ENCODE measurements at regions not wholly inside any gene's neighbourhood (a gene's known extent, or its start where the extent isn't known, plus 50 kb on each side); places are given as distances from the start of the nearest gene placed in this dataset.
A peak's percentile ranks its signal among the peaks of the same experiment; 100 is the strongest.

DNA sequence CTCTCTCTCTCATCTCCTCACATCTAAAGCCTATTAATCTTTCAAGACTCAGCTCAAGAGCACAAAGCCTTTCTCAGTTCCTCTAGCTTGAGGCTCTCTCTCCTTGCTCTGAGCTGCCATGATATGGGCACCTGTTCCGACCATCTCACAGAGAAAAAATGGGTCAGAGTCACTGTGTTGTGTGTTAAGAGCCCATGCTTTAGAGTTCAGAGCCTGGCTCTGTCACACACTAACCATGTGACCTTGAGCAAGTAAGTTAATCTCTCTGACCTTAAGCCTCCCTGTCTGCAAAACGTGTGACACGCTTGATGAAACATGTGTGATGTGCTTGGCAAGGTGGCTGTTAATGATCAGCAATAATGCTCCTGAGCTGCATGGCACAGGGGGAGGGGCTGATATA is 245.2 kb downstream of the DLEU7 start:
- no peak overlapping the region for H3K27ac Mint-ChIP-seq
- H3K9me3 Mint-ChIP-seq, result no peaks in the 10 kb centered on the region
- H3K4me3 Mint-ChIP-seq, result no peak overlapping the region
- DNase-seq (no peak), ATAC-seq (replicated peaks) (no peak)
- H3K27me3 Mint-ChIP-seq, result no peaks in the 10 kb centered on the region
- no peaks in the 10 kb centered on the region for H3K36me3 Mint-ChIP-seq (ENCODE audit: insufficient read depth)
- peaks cover 6 to 11% of the 10 kb centered on the region in 2 donors for H3K4me1 Mint-ChIP-seq (ENCODE audit: low read depth in 2 of 2)

DNA sequence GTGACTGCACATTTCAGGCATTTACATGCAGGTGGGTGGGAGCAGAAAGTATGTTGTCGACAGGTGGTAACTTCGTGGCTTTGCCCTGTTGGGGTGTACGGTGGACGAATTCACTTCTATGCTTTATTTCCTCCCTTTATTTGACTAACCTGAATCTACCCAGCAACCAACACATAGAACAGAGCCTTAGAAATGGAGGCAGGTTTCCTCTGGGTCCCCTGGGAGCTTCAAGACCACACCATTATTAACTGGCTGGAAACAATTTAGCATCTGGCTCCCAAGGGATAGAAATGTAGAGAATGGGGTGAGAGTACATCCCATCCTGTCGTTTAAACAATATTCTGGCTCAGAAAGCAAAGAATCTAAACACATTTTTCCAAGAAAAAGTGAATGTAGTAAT is 244.4 kb downstream of the DLEU7 start:
- DNase-seq (no peak), ATAC-seq (replicated peaks) (no peak)
- no peak overlapping the region for H3K4me3 Mint-ChIP-seq
- H3K27ac Mint-ChIP-seq, result no peak overlapping the region
- no peaks in the 10 kb centered on the region for H3K27me3 Mint-ChIP-seq
- H3K9me3 Mint-ChIP-seq, result no peaks in the 10 kb centered on the region
- H3K4me1 Mint-ChIP-seq (ENCODE audit: low read depth in 2 of 2), result peaks cover 6 to 11% of the 10 kb centered on the region in 2 donors
- H3K36me3 Mint-ChIP-seq (ENCODE audit: insufficient read depth), result no peaks in the 10 kb centered on the region

DNA sequence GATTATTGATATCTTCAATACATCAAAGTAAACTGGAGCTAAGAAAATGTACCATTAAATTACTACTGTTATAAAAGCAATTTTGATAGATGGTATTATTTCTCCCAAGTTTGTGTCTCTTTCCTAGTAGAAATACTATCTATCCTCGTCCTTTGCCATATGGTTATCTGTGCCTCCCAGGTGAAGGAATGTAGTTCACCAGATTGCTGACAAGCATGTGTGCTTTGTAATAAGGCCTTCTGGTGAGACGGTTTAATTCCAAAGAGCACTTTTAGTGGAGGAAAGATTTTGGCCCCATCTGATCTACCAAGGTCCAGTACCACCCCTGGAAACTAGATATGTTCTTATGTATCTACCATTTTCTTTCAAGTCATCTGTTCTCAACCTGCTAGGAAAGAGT is 243.6 kb downstream of the DLEU7 start:
- Mint-ChIP-seq H3K36me3 (ENCODE audit: insufficient read depth) (no peaks in the 10 kb centered on the region), H3K4me3 (no peak overlapping the region), H3K9me3 (no peaks in the 10 kb centered on the region), H3K4me1 (ENCODE audit: low read depth in 2 of 2) (peaks cover 6 to 7% of the 10 kb centered on the region in 2 donors), H3K27me3 (no peaks in the 10 kb centered on the region), H3K27ac (no peak overlapping the region)
- ATAC-seq (replicated peaks) (no peak), DNase-seq (no peak)

DNA sequence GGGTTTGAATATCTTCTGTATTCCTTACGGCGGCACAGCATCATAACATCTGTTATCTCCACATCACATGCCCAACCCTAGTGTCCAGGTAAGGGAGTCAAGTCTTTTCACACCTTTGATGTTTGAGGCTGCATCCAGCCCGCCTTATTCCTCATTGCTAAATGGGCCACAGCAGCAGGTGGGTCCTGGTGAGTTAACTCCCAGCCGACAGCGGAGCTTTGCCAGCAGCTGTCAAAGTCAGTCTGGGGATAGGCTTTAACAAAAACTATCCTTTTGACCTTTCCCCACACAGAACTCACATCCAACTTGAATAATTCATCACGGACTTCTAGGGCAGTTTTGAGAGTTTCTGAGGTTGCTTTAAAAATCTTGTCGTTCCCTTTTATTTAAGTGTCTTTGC is 235.1 kb downstream of the DLEU7 start:
- DNase-seq, result no peak
- Mint-ChIP-seq H3K9me3 (no peaks in the 10 kb centered on the region), H3K27me3 (peaks cover 0 to 25% of the 10 kb centered on the region in 2 donors), H3K36me3 (ENCODE audit: insufficient read depth) (no peaks in the 10 kb centered on the region), H3K4me3 (no peak overlapping the region), H3K27ac (no peak overlapping the region), H3K4me1 (ENCODE audit: low read depth in 2 of 2) (peaks cover 0 to 3% of the 10 kb centered on the region in 2 donors)
- ATAC-seq (replicated peaks), result no peak

- H3K9me3 Mint-ChIP-seq, result no peaks in the 10 kb centered on the region
- no peak overlapping the region for H3K27ac Mint-ChIP-seq
- H3K4me1 Mint-ChIP-seq (ENCODE audit: low read depth in 2 of 2), result peaks cover 0 to 3% of the 10 kb centered on the region in 2 donors
- peaks cover 0 to 25% of the 10 kb centered on the region in 2 donors for H3K27me3 Mint-ChIP-seq
- H3K4me3 Mint-ChIP-seq, result no peak overlapping the region
- DNase-seq (no peak), ATAC-seq (replicated peaks) (no peak)
- H3K36me3 Mint-ChIP-seq (ENCODE audit: insufficient read depth), result no peaks in the 10 kb centered on the region
Measured at GRCh38 chr13:50609011-50609410, 234.5 kb downstream of the DLEU7 start.

DNA sequence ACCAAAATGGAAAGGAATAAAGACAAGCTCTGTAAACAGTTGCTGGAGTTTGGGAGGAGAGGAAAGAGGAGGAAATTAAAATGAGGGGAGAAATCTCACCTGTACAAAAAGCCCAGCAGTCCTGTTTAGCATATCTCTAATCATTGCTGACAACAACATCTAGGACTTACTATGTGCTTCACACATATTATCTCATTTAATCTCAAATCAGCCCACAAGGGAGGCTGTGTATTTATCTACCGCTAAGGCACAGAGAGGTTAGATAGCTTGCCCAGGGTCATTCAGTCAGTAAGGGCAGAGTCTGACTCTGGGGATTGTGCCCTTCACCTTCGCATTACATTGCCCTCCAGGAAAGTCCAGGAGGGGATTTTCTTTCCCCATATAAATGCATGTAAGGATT is 233.3 kb downstream of the DLEU7 start:
- ATAC-seq (replicated peaks) (no peak), DNase-seq (no peak)
- no peaks in the 10 kb centered on the region for H3K36me3 Mint-ChIP-seq (ENCODE audit: insufficient read depth)
- peaks cover 0 to 3% of the 10 kb centered on the region in 2 donors for H3K4me1 Mint-ChIP-seq (ENCODE audit: low read depth in 2 of 2)
- no peaks in the 10 kb centered on the region for H3K9me3 Mint-ChIP-seq
- H3K4me3 Mint-ChIP-seq, result no peak overlapping the region
- H3K27ac Mint-ChIP-seq, result no peak overlapping the region
- peaks cover 0 to 25% of the 10 kb centered on the region in 2 donors for H3K27me3 Mint-ChIP-seq

- Mint-ChIP-seq H3K9me3 (no peaks in the 10 kb centered on the region), H3K4me1 (ENCODE audit: low read depth in 2 of 2) (peaks cover 0 to 6% of the 10 kb centered on the region in 2 donors), H3K36me3 (ENCODE audit: insufficient read depth) (no peaks in the 10 kb centered on the region), H3K4me3 (no peak overlapping the region), H3K27ac (no peak overlapping the region), H3K27me3 (peaks cover 0 to 25% of the 10 kb centered on the region in 2 donors)
- DNase-seq, result no peak
- peak; percentile 22 for ATAC-seq (replicated peaks)
Measured at GRCh38 chr13:50611117-50611781, 232.2 kb downstream of the DLEU7 start.

- Mint-ChIP-seq H3K4me1 (ENCODE audit: low read depth in 2 of 2) (peaks cover 5 to 9% of the 10 kb centered on the region in 2 donors), H3K27me3 (peaks cover 0 to 25% of the 10 kb centered on the region in 2 donors), H3K4me3 (no peak overlapping the region), H3K27ac (no peak overlapping the region), H3K36me3 (ENCODE audit: insufficient read depth) (no peaks in the 10 kb centered on the region), H3K9me3 (no peaks in the 10 kb centered on the region)
- ATAC-seq (replicated peaks), result no peak
- no peak for DNase-seq
Measured at GRCh38 chr13:50612717-50613116, 230.8 kb downstream of the DLEU7 start.

GRCh38 chr13:50613356-50613831 is 230.1 kb downstream of the DLEU7 start:
- Mint-ChIP-seq H3K27ac (no peak overlapping the region), H3K27me3 (peaks cover 0 to 24% of the 10 kb centered on the region in 2 donors), H3K4me1 (ENCODE audit: low read depth in 2 of 2) (peaks cover 5 to 9% of the 10 kb centered on the region in 2 donors), H3K4me3 (no peak overlapping the region), H3K9me3 (no peaks in the 10 kb centered on the region), H3K36me3 (ENCODE audit: insufficient read depth) (no peaks in the 10 kb centered on the region)
- DNase-seq (no peak), ATAC-seq (replicated peaks) (no peak)

DNA sequence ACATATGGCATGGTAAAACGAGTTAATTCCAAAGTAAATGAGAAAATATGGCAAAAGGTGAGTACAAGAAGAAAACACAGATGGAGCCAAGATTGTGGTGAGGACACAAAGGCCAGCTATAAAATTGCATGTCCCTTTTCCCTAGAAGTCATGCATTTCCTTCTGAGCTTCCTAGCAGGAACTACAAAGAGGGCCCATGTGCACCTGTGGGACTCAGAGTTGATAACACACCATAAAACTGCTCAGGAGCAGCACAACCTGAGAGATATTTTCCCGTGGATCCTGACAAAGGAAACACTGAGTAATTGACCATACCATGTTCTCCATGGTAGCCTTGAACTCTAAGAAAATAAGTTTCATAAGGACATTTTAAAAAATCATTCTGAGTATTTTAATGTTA is 228.3 kb downstream of the DLEU7 start:
- DNase-seq (no peak), ATAC-seq (replicated peaks) (no peak)
- Mint-ChIP-seq H3K4me1 (ENCODE audit: low read depth in 2 of 2) (peaks cover 5 to 9% of the 10 kb centered on the region in 2 donors), H3K36me3 (ENCODE audit: insufficient read depth) (peaks cover 2% of the 10 kb centered on the region), H3K27me3 (peaks cover 0 to 9% of the 10 kb centered on the region in 2 donors), H3K9me3 (no peaks in the 10 kb centered on the region), H3K27ac (no peak overlapping the region), H3K4me3 (no peak overlapping the region)

GRCh38 chr13:50616101-50616500 is 227.4 kb downstream of the DLEU7 start:
- ATAC-seq (replicated peaks), result no peak
- Mint-ChIP-seq H3K9me3 (no peaks in the 10 kb centered on the region), H3K27ac (no peak overlapping the region), H3K27me3 (peaks cover 0 to 9% of the 10 kb centered on the region in 2 donors), H3K36me3 (ENCODE audit: insufficient read depth) (peaks cover 6% of the 10 kb centered on the region), H3K4me1 (ENCODE audit: low read depth in 2 of 2) (peaks cover 5 to 9% of the 10 kb centered on the region in 2 donors), H3K4me3 (no peak overlapping the region)
- DNase-seq, result no peak

DNA sequence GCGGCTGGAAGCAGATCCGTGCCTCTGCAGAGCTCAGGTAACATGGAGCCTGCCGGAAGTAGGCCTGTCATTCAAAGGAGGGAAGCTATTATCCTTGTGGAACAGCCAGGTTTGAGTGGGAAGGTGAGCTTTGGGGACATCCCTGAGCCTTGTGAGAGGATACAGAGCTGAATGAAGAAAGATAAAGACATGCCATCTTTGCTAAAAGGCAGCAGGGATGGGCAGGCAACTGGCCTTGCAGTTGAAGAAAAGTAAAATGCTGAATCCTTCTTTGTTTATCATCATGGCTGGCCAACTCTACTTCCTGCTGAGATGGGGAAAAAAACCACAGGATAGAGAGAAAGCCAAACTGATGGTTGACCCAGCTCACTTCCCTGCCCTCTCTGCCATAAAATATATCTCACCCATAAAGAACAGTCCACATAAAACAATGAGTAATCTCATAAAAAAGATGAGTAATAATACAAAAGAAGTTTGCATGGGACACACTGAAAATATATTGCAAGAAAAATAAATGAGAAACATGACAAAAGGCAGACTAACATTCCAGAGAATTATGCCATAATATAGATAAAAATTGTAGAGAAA is 226.3 kb downstream of the DLEU7 start:
- Mint-ChIP-seq H3K36me3 (ENCODE audit: insufficient read depth) (peaks cover 6% of the 10 kb centered on the region), H3K27me3 (peaks cover 0 to 7% of the 10 kb centered on the region in 2 donors), H3K27ac (no peak overlapping the region), H3K9me3 (no peaks in the 10 kb centered on the region), H3K4me3 (no peak overlapping the region), H3K4me1 (ENCODE audit: low read depth in 2 of 2) (peaks cover 5 to 7% of the 10 kb centered on the region in 2 donors)
- ATAC-seq (replicated peaks), result no peak
- no peak for DNase-seq

DNA sequence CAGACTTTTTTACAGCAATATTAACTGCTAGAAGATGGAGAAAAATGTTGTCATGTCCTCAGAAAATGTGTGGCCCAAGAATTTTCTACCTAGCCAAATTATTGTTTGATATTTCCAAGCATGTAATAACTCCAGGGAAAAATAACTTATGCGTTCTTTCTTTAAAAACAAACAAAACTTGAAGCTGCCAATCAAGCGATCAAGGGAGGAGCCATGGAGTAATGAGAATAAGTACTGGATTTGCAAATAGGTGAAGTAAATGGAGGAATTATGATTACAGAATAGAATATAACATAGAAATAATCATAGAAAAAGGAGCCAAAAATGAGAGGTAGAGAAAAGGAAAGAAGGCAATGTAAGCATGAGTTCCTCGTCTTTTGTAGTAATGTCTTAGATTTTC is 225.3 kb downstream of the DLEU7 start:
- peaks cover 6% of the 10 kb centered on the region for H3K36me3 Mint-ChIP-seq (ENCODE audit: insufficient read depth)
- H3K27ac Mint-ChIP-seq, result no peak overlapping the region
- peaks cover 0 to 12% of the 10 kb centered on the region in 2 donors for H3K27me3 Mint-ChIP-seq
- peaks cover 5 to 6% of the 10 kb centered on the region in 2 donors for H3K4me1 Mint-ChIP-seq (ENCODE audit: low read depth in 2 of 2)
- DNase-seq, result no peak
- H3K9me3 Mint-ChIP-seq, result no peaks in the 10 kb centered on the region
- ATAC-seq (replicated peaks), result no peak
- no peak overlapping the region for H3K4me3 Mint-ChIP-seq

DNA sequence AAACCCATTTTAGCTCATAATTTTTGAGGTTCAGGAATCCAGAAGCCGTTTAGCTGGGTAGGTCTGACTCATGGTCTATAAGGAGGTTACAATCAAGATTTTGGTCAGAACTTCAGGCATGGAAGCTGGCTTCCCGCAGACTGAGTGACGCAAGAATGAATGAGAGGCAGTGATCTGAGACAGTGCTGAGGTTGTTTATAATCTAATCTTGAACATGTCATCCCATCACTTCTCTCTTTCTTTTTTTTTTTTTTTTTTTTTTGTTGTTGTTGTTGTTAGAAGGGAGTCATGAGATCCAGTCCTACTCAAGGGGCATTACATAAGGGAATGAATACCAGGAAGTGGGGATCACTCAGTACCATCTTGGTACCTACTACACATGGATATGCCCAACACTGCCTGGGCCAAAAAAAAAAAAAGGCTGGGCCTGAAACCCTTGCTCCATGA is 217.4 kb downstream of the DLEU7 start:
- Mint-ChIP-seq H3K4me1 (ENCODE audit: low read depth in 2 of 2) (no peaks in the 10 kb centered on the region), H3K27me3 (peaks cover 8 to 23% of the 10 kb centered on the region in 2 donors), H3K9me3 (no peaks in the 10 kb centered on the region), H3K4me3 (no peak overlapping the region), H3K27ac (no peak overlapping the region), H3K36me3 (ENCODE audit: insufficient read depth) (no peaks in the 10 kb centered on the region)
- no peak for DNase-seq
- no peak for ATAC-seq (replicated peaks)
